GM21360 (cell line): ENCODE measurements at regions not wholly inside any gene's neighbourhood (a gene's known extent, or its start where the extent isn't known, plus 50 kb on each side); places are given as distances from the start of the nearest gene placed in this dataset.
A peak's percentile ranks its signal among the peaks of the same experiment; 100 is the strongest.
"Not testable (repeated sequence)": the region's sequence is repeated elsewhere in the genome, so short reads cannot be mapped to it uniquely, and the experiment has no call there.

Source experiments
- ATAC-seq: cut with Tn5 transposase; IDR thresholded peaks from one replicate; pipeline ENCODE4 v1.9.1; 2021; ENCODE audit warnings: mild to moderate bottlenecking, moderate library complexity; ENCODE audit not compliant: unreplicated experiment

DNA sequence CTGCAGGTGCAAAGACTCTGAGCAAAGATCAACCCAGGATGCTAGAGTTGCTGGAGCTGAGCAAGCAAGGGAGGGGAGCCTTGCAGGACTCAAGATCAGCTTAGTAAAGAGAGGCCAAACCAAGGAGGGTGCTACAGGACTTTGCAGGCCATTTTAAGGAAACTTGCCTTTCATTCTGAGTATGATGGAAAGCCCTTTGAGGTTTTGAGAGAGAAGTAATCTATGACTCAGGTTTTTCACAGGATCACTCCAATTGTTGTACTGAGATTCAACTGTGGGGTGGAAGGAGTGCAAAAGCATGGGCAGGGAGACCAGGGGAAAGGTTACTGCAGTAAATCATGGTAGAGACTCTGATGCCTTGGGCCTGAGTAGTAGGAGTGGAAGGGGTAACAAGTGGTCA, 260.4 kb upstream of the GPR149 start:
- ATAC-seq, result peak; percentile 82

DNA sequence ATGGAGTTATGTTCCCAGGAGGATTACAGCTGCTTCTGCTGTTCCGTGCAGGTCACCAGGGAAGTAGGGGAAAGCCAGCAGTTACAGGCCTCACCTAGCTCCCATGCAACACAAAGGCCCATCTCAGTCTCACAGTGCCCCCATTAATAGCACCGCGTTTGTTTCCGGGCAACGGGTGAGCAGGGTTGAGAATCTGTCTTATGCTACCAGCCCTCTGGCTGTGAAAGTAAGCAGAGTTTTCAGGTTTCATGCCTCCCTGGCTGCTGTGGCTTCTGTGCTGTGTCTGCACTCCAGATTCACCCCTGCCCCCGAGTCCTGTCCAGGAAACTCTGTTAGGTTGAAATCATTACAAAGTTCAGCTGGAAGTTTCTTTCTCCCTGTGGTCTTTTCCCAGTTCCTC, 254.4 kb upstream of the GPR149 start:
- ATAC-seq, result no peak

DNA sequence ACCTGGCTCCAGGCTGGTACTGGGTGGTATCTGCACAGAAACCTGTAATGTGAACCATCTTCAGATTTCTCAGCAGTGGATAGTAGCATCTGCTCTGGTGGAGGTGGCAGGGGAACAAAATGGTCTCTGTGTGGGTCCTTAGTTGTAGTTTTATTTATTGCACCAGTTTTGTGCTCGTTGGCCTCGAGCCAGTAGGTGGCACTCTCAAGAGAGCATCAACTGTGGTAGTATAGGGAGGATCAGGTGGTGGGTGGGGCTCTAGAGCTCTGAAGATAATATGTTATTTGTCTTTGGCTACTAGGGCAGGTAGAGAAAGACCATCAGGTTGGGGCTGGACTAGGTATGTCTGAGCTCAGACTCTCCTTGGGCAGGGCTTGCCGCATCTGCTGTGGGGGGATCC, 254.0 kb upstream of the GPR149 start:
- ATAC-seq, result no peak

DNA sequence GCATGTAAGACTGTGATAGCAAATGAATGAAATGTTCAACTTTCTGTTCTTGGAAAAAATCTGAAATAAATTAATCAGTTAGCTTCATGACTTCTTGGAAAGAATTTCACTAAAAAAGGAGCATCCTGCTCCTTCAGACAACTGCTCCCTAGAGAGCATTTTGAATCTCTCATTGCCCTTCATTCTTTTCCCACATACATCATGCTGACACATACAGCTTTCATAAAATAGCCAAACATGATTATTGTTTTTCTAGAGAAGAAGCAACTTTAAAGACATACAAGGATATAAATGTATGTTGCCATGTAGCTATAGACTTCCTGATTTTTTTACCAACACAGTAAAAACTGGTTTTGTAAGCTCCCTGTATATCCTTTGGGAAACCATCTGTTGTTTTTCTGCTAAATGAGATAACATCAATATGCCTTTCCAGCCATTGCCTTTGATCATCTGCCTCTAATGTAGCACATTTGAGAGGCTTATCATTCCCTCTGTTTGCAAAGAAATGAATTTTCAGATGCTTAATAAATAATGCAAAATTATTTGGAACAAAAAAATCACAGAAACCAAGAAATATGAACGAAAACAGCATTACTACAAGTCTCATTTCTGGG, 248.2 kb upstream of the GPR149 start:
- no peak for ATAC-seq

DNA sequence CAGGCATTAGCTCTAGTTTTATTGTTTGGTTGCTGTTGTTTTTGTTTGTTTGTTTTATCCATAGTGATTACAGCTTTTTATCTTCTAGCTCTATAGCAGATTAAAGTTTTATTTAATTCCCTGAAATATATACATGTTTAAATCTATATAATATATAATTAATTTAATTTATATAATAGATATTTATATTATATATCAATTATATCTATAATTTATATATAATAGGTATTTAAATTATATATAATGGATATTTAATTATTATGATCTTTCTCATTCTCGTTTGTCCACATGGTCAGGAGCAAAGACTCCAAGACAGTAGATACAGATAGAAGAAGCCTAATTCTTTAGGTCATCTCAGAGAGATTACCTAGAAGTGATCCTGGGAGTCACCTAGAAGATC, 238.8 kb upstream of the GPR149 start:
- ATAC-seq, result no peak

DNA sequence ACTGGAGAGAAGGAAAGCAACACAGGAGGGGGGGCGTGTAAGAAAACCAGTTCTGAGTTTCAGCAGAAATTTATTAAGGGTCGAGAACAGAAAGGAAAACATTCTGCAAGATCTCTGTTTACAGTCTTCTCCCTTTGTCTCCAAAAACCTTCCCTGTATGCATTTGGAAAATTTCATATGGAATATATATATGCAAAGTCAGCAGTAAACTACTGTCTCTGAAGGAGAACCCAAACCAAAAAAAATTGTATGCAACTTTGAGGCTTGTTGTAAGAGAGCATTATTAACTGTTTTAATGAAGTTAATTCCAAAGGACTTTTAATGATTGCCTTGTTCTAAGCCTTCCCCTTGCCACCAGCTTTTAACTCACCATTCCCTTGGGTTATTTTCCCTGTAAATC, 238.2 kb upstream of the GPR149 start:
- ATAC-seq, result no peak

DNA sequence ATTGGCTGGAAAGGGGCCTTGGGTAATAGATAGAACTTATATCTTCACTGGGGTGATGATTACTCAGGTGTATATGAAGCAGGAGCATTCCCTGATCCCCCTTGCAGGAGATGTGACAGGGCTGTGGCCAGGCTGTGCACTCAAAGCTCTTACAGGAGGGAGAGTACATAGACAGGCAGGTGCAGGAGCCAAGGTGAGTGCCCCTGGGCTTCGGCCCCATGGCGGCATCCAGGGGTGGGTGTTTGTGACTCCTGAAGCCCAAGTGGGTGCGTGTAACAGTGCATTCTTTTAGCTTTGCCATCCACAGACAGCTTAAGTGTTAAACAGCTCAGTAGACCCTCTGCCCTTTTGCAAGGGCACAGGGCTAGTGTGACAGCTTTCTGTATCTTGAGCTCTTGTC, 236.6 kb upstream of the GPR149 start:
- no peak for ATAC-seq

DNA sequence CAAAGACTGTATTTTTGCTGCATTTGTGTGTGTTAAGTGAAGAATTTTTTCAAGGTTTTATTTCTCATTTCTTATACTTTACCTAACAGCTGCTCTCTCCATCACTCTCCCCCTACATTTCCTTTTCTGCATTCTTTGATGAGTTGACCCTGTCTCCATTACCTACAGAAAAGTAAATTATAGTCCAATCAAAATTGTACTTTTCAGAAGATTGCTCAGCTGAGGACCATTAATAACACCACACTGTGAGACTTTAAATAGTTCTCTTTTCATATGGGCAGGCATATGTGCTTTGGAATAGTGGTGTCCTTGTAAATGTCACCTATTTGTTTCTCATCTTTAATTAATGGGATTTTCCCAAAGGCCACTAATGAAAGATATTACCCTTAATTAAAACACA, 234.7 kb upstream of the GPR149 start:
- no peak for ATAC-seq

DNA sequence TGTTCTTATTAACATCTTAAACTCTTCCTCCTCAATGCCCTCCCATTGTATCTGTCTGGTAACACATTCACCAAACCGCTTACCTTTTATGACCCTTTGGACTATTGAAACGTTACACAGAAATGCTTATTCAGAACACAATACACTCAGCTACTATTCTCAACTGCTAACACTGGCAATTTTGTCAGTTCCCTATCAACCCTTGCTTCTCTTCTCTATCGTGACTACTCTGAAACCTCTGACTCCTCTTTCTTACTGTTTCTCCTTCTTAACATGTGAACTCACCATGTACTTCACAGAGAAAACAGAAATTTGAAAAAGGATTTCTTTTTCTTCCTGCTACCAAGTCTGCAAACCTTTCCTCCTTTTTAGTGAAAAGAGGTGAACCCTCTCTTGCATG, 232.9 kb upstream of the GPR149 start:
- ATAC-seq, result no peak

DNA sequence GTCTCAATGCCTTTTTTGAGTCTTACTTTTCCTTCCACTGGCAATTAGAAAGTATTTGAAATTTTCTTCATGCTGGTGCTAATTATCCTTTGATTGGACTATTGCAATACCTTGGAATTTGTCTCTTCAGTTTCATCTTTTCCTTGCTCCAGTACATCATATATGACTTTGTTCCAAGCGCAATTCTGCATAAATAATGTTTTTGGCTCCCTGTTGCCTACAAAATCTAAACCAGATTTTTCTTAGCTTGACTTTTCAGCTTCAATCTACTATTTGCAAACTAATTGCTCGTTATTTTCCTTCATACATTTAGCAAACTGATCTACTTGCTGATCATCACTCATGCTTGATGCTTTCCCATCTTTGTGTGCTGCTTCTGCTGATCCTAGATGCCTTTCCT, 230.8 kb upstream of the GPR149 start:
- no peak for ATAC-seq

DNA sequence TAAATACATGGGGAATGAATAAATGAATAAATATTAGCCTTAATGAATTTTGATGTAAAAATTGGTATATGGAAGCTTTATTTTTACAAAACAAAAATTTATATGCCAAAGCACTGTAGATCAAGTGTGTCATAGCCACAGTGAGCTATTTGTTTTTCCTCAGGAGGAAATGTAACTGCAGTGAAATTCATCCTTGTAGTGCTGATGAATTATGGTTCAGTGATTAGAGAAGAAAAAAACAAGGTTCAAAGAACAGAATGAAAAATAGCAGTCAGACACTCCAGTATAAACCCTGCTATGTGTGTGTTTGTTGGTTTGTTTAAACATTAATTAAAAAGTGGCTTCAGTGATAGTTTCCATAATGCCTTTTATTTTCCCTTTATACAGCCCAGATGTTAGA, 228.0 kb upstream of the GPR149 start:
- no peak for ATAC-seq

DNA sequence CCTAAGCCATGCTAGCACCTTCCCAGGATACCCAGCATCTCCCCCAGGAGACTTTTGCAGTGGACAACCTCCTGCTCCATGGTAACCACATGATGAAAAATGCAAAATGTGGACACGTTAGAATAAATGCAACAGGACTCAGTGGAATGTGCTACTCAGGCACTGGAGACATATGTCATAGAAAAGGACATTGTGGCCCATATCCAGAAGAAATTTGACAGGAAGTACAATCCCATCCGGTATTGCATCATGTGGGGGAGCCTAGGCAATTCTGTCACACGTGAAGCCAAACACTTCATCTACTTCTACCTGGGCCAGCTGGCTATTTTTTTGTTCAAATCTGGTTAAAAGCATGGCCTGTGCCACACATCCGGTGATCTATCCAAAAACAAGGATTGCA, 227.2 kb upstream of the GPR149 start:
- ATAC-seq, result no peak

DNA sequence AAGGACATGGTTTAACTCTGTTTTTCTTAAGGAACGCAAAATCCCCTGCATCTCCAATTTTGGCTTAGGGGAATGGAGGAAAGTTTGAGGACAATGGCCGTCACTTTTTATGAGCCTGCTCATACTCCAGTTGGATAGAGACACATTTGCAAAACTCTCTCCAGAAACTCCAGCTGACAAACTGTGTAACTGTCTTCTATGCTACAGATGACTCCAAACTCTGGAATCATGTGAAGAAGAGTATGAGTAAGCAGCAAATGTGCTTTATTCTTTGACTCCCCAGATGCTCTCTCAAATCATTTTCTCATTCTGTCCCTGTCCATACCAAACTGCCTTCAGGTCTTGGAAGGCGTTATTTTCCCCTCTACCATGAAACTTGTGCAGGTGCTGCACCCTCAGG, 226.5 kb upstream of the GPR149 start:
- ATAC-seq, result no peak

DNA sequence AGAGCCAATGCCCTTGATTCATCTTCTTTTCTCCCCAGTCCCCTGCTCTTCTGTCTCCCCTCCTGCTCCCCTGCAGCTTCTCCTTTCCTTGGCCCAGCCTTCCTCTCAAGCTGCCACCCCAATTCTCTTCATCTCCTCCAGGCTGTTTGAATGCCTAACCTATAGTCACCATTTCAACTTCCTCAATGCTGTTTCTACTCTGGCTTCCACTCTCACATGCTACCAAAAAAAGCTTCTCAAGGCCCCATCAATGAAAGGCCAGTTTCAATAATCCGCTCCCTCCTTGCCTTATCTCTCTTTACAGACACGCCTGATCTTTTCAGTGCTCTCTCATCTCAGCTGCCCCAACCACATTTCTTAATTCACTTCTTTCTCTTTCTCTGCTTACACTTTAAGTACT, 212.2 kb upstream of the GPR149 start:
- ATAC-seq, result no peak

DNA sequence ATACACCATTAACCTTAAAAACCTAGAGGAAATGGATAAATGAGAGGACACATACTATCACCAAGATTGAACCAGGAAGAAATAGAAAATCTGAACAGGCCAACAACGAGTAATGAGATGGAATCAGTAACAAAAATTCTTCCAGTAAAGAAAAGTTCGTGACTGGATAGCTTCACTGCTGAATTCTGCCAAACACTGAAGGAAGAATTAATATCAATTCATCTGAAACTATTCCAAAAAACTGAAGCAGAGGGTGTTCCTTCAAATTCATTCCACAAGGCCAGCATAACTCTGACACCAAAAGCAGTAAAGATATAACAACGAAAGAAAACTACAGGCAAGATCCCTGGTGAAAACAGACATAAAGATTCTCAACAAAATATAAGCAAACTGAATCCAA, 195.8 kb upstream of the GPR149 start:
- no peak for ATAC-seq

DNA sequence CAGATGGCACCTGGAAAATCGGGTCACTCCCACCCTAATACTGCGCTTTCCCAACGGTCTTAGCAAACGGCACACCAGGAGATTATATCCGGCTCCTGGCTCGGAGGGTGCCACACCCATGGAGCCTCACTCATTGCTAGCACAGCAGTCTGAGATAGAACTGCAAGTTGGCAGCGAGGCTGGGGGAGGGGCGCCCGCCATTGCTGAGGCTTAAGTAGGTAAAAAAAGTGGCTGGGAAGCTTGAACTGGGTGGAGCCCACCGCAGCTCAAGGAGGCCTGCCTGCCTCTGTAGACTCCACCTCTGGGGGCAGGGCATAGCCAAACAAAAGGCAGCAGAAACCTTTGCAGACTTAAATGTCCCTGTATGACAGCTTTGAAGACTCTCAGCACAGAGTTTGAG, 189.6 kb upstream of the GPR149 start:
- not testable (repeated sequence) for ATAC-seq

DNA sequence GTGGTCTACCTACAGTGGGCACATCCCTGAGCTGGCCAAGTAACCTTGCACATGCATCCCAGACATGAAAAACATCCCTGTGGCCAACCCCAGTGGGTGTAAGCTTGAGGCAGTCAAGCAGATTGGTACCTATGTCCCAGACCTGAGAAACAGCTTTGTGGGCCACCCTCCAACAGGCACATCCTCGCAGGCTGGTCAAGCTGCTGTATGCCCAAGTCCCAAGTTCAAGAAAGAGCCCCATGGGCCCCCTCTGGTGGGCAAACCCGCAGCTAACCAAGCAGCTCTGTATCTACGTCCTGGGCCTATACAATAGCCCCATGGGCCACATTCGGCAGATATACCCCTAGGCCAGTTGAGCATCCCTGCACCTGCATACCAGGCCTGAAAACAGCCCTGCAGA, 186.3 kb upstream of the GPR149 start:
- no peak for ATAC-seq

DNA sequence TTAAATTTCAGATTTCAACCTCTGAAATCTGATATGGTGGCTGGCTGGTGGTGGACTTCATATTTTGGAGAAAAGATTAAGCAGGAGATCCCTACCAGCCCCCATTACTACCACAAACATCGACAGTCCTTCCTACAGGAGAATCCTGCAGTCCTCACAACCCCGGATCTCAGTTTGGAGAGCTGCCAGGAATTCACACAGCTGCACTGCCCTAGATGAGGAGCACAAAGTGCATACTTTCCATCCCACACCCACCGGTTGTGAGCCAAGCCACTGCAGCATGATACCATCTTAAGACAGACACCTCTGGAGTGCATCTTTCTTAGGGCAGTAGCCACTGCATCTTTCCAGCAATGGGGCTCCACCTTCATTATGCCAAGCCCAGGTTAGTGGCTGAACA, 185.5 kb upstream of the GPR149 start:
- no peak for ATAC-seq

DNA sequence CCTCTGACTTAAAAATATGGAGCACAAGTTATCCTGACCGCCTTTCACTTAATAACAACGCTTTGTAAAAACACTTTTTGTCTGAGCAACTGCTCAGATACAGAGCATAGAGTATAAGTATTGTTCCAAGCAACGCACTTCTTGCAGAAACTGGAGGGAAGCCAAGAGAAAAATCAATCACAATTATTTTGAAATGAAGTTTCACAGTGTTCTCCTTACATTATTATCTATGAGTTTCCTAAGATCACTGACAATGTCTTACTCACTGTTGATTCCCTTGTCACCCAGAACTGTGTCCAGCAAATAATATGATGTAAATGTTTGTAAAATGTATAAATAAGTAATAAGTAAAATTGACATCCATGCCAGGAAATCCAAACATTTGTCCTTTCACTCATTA, 184.6 kb upstream of the GPR149 start:
- ATAC-seq, result no peak

DNA sequence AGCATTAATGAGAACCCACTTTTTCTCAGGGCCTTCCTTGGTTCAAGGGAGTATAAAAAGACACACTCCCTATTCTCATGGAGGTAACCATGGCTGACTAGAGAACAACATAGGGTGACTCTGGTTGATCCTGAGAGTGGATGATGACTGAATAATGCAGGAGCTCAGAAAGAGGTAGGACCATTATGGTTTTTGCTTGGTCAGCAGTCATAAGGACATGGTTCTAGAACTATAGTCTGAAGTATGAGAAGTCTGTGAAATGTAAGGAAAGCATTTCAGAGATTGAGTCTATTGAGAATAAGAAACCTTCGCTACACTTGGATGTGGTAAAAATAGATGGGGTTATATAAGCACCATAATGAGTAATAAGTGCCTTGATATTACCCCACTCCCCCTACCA, 184.1 kb upstream of the GPR149 start:
- ATAC-seq, result no peak

DNA sequence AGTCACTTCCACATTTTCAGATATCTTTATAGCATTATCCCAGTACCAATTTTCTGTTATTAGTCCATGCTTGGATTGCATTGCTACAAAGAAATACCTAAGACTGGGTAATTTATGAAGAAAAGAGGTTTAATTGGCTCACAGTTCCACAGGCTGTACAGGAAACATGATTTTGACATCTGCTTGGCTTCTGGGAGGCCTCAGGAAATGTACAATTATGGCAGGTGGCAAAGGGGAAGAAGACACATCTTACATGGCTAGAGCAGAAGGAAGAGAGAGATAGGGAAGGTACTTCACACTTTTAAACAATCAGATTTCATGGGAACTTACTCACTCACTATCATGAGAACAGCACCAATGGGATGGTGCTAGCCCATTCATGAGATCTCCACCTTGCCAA, 172.3 kb upstream of the GPR149 start:
- ATAC-seq, result no peak

DNA sequence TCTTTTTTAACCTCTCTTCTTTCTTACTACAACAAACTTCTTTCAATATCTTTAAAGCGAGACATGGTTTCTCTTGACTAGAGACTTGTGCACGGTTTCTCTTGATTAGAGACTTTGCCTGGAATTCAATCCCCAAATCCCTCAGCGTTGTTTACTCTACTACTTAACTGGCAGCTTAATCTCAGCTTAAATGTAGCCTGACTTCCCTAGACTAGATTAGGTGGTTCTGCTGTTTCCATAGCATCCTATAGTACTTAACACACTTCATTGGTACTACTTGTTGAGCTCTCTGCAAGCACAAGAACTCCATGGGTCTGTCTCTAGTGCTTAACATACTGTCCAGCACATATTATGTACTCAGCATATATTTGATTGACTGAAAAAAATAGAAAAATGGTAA, 168.2 kb upstream of the GPR149 start:
- ATAC-seq, result no peak

DNA sequence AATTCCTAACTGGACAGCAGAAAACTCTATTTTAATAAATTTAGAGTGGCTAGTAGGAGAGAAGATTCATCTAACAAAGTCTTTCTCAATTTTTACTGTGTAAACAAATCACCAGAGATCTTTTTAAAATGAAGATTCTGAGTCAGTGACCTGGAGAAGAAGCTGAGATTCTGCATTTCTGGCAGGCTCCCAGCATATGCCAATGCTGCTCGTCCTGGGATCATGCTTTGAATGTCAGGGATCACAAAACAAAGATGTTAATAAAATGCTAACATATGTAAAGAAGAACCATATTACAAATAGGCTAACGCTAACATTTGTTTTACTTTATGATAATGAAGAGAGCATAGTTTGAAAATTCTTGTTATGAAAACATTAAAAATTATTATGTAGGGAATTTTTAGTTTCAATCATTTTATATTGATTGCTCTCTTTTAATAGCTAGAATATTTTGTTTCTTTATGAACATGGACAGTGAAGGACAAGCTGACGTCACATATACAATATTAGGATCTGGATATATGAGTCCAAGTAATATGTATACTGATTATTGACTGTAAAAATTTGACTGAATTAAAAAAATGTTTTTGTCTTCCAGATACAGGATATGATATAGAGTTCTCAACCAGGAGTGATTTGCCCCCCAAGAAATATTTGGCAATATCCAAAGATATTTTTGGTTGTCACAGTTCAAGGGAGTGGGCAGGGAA, 160.8 kb upstream of the GPR149 start:
- no peak for ATAC-seq
